Progenitor cell of endocrine pancreas (in vitro differentiated cells): ENCODE measurements at regions not wholly inside any gene's neighbourhood (a gene's known extent, or its start where the extent isn't known, plus 50 kb on each side); places are given as distances from the start of the nearest gene placed in this dataset.
"Not testable (repeated sequence)": the region's sequence is repeated elsewhere in the genome, so short reads cannot be mapped to it uniquely, and the experiment has no call there.

Experiments used
- DNase-seq: peaks from one replicate; pipeline ENCODE4 v3.0.0; 2021; ENCODE audit warnings: low spot score; ENCODE audit not compliant: unreplicated experiment
- H3K27ac Mint-ChIP-seq: 2 replicates; pipeline ENCODE4 v1.8.0; 2021; ENCODE audit warnings: mild to moderate bottlenecking, moderate library complexity, mixed read lengths
- H3K27me3 Mint-ChIP-seq: 2 replicates; pipeline ENCODE4 v1.8.0; 2021; ENCODE audit warnings: mixed read lengths
- H3K36me3 Mint-ChIP-seq: 2 replicates; pipeline ENCODE4 v1.8.0; 2022; ENCODE audit warnings: mixed read lengths; ENCODE audit not compliant: insufficient read depth
- H3K4me1 Mint-ChIP-seq: 2 replicates; pipeline ENCODE4 v1.8.0; 2021; ENCODE audit warnings: low read depth, mixed read lengths
- H3K4me3 Mint-ChIP-seq: 2 replicates; pipeline ENCODE4 v1.8.0; 2021; ENCODE audit warnings: low read depth, mild to moderate bottlenecking, moderate library complexity, mixed read lengths
- H3K9me3 Mint-ChIP-seq: 2 replicates; pipeline ENCODE4 v1.8.0; 2021; ENCODE audit warnings: low read depth, mixed read lengths
- TF ChIP-seq, protein P1 (sequence below): fragments of 200-600 bp; sonication (generic); IDR thresholded peaks from one replicate; pipeline ENCODE4 v1.5.0; 2021; ENCODE audit warnings: antibody characterized with exemption, mild to moderate bottlenecking; ENCODE audit not compliant: unreplicated experiment

DNA sequence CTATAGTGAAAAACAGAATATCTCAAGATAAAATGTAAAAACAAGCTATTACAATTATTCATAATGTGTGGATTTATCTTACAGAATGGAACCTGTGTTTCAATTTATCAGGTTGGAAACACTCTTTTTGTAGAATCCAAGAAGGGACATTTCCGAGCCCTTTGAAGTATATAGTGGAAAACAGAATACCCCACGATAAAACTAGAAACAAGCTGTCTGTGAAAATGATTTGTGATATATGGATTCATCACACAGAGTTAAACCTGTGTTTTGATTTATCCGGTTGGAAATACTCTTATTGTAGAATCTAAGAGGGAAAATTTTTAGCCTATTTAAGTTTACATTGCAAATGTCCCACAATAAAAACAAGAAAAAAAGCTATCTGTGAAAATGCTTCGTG lies 388.2 kb downstream of the PRDM9 start:
- H3K36me3 Mint-ChIP-seq = no peaks in the 10 kb centered on the region
- H3K4me1 Mint-ChIP-seq = no peaks in the 10 kb centered on the region
- H3K27me3 Mint-ChIP-seq = no peaks in the 10 kb centered on the region
- TF ChIP-seq, protein P1, sequence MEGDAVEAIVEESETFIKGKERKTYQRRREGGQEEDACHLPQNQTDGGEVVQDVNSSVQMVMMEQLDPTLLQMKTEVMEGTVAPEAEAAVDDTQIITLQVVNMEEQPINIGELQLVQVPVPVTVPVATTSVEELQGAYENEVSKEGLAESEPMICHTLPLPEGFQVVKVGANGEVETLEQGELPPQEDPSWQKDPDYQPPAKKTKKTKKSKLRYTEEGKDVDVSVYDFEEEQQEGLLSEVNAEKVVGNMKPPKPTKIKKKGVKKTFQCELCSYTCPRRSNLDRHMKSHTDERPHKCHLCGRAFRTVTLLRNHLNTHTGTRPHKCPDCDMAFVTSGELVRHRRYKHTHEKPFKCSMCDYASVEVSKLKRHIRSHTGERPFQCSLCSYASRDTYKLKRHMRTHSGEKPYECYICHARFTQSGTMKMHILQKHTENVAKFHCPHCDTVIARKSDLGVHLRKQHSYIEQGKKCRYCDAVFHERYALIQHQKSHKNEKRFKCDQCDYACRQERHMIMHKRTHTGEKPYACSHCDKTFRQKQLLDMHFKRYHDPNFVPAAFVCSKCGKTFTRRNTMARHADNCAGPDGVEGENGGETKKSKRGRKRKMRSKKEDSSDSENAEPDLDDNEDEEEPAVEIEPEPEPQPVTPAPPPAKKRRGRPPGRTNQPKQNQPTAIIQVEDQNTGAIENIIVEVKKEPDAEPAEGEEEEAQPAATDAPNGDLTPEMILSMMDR = no peak
- no peak for DNase-seq
- H3K4me3 Mint-ChIP-seq = no peak overlapping the region
- peaks cover 7% of the 10 kb centered on the region for H3K9me3 Mint-ChIP-seq
- H3K27ac Mint-ChIP-seq = no peak overlapping the region

DNA sequence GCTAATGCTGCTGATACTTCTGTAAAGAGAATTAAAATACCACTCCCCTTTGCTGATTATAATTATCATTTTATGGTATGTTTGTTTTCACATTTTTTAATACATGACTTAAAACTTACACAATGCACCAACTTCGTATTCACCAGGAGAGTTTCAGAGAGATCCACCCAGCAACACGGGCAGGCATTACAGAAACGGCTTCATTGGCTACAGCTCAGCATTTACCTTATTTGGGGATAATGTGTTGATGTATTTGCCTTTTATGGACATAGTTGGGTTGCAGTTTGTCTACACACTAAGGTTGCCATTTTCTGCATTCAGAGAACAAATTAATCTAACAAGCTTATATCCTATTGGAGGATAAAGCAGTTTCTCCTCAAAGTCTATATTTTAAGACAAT lies 423.6 kb downstream of the PRDM9 start:
- Mint-ChIP-seq H3K36me3 (no peaks in the 10 kb centered on the region), H3K27me3 (no peaks in the 10 kb centered on the region), H3K4me3 (no peak overlapping the region), H3K27ac (no peak overlapping the region), H3K4me1 (no peaks in the 10 kb centered on the region), H3K9me3 (peaks cover 10% of the 10 kb centered on the region)
- no peak for DNase-seq
- TF ChIP-seq, protein P1 = no peak

DNA sequence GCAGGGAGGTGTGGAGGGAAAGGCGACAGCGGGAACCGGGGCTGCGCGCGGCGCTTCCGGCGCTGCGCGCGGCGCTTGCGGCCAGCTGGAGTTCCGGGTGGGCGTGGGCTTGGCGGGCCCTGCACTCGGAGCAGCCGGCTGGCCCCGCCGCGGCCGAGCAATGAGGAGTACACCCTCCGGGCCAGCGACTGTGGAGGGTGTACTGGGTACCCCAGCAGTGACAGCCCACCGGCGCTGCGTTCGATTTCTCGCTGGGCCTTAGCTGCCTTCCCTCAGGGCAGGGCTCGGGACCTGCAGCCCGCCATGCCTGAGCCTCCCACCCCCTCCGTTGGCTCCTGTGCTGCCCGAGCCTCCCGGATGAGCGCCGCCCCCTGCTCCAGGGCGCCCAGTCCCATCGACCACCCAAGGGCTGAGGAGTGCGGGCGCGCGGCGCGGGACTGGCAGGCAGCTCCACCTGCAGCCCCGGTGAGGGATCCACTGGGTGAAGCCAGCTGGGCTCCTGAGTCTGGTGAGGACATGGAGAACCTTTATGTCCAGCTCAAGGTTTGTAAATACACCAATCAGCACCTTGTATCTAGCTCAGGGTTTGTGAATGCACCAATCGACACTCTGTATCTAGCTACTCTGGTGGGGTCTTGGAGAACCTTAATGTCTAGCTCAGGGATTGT lies 444.0 kb downstream of the PRDM9 start:
- not testable (repeated sequence) for DNase-seq, H3K36me3 Mint-ChIP-seq, H3K4me3 Mint-ChIP-seq, H3K27ac Mint-ChIP-seq, H3K27me3 Mint-ChIP-seq, H3K4me1 Mint-ChIP-seq
- H3K9me3 Mint-ChIP-seq = peaks cover 14% of the 10 kb centered on the region

DNA sequence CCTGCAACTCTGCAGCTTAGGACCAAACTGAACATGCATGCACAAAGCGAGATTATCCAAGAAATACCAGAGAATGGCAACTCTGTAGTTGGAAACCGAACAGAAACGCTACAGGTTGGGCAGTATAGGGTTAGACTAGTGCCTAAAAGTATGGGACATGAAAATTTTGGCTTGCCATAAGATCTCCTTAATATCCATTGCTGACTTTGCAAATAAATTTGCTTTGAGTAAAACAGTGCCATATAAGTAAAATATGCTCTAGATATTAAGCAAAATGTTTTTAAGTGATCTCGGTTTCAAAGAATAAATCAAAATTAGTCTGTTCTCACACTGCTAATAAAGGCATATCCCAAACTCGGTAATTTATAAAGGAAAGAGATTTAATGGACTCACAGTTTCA lies 456.0 kb downstream of the PRDM9 start:
- Mint-ChIP-seq H3K9me3 (no peaks in the 10 kb centered on the region), H3K27ac (no peak overlapping the region), H3K36me3 (no peaks in the 10 kb centered on the region), H3K4me3 (no peak overlapping the region), H3K4me1 (no peaks in the 10 kb centered on the region), H3K27me3 (no peaks in the 10 kb centered on the region)
- TF ChIP-seq, protein P1 = no peak
- DNase-seq = no peak

DNA sequence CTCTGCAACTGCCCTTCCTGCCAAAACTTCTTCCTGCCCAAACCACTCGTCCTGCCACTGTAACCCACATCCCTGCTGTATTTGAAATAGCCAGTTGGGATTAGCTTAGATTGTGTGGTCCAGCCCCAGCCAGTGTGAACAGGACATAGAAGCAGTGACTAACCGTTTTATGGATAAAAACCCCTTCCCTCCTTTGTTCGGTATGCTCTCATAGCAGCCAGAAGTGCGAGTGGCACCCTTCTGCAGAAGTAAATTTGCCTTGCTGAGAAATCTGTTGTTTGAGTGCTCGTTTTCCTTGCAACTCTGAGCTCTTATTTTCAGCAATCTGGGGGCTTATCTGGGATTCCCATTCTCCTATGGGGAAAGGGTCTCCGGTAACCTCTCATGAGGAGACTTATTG lies 470.0 kb downstream of the PRDM9 start:
- H3K27ac Mint-ChIP-seq = no peak overlapping the region
- no peaks in the 10 kb centered on the region for H3K27me3 Mint-ChIP-seq
- no peaks in the 10 kb centered on the region for H3K36me3 Mint-ChIP-seq
- TF ChIP-seq, protein P1 = no peak
- H3K9me3 Mint-ChIP-seq = peaks cover 32% of the 10 kb centered on the region
- H3K4me3 Mint-ChIP-seq = no peak overlapping the region
- no peaks in the 10 kb centered on the region for H3K4me1 Mint-ChIP-seq
- no peak for DNase-seq

DNA sequence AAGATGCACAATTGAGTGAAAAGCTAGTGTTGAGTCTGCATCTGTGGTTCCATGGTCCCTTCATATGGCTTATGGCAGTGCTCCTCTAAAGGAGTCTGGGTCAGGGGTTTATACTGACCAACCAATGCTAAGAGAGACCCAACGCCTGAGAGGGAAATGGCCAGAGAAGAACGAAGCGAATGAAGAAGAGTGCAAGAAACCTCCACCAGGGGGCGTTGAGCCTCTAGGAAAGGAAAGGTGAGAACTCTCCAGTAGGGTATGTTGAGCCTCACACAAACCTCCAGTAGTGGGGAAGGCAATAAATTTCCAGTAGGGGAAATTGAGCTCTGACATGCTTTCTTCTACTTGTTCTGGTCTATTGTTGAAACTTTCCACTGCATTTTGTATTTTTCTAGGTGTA lies 470.6 kb downstream of the PRDM9 start:
- Mint-ChIP-seq H3K4me3 (no peak overlapping the region), H3K36me3 (no peaks in the 10 kb centered on the region), H3K4me1 (no peaks in the 10 kb centered on the region), H3K27ac (no peak overlapping the region), H3K27me3 (no peaks in the 10 kb centered on the region), H3K9me3 (peaks cover 32% of the 10 kb centered on the region)
- DNase-seq = no peak
- TF ChIP-seq, protein P1 = peak; percentile 38
